HTR-8/SVneo (cell line): ENCODE measurements at regions not wholly inside any gene's neighbourhood (a gene's known extent, or its start where the extent isn't known, plus 50 kb on each side); places are given as distances from the start of the nearest gene placed in this dataset.

Experiments
- DNase-seq: peaks from one replicate; pipeline ENCODE4 v3.0.0; 2011; ENCODE audit warnings: low spot score, mixed read lengths; ENCODE audit not compliant: insufficient read length
- FAIRE-seq: peaks from 2 replicates; lab custom pipeline; 2011; peaks lifted over from hg19 to GRCh38; lab: Jason Lieb, UNC

- DNase-seq, result no peak
- no peak for FAIRE-seq
Observed at GRCh38 chr18:21162786-21163185, 51.2 kb upstream of the ROCK1 start.

- FAIRE-seq (no peak), DNase-seq (peak; percentile 44)
Observed at GRCh38 chr18:21163647-21164547, 52.3 kb upstream of the ROCK1 start.

DNA sequence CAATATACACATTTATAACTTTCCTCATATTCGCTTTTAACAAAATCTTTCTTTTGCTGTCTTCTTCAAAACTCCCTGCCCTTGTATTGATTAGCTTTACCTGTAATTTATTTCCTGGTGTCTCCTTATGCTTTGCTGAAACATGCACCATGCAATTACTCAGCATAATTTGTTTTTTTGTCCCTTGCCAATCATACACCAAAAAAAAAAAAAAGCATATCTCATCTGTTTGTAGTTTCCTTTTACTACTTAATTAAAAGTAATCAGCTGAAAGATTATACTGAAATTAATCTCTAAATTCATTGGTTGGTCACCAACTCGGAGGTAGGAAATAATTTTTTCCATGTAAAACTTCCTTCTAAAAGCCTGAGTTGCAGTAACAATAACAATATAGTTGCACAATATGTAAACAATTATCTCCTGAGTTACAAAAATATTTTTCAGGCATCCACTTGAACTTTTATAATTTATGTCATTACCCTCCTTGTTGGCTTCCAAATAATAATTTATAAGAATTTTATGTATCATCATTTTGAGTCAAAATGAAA lies 53.0 kb upstream of the ROCK1 start:
- no peak for DNase-seq
- no peak for FAIRE-seq

GRCh38 chr18:21167641-21168377 lies 56.2 kb upstream of the ROCK1 start:
- FAIRE-seq (no peak), DNase-seq (no peak)

DNA sequence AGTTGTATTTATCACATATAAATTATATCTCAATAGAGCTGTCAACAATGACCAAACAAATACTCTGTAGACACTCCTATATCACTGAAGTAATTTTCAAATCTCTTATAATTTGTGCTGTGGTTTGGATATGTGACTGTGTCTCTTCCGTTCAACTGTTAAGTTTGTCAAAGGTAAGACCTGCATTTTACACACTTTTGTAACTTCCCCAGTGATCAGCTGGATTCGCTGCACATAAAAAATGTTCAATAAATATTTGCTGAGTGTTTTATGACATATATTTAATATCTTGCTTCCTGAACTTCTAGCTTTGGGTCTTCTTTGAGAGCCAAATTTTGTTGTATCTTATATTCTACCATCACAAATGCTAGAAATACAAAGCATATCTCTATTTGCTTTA lies 57.3 kb upstream of the ROCK1 start:
- FAIRE-seq, result no peak
- no peak for DNase-seq

DNA sequence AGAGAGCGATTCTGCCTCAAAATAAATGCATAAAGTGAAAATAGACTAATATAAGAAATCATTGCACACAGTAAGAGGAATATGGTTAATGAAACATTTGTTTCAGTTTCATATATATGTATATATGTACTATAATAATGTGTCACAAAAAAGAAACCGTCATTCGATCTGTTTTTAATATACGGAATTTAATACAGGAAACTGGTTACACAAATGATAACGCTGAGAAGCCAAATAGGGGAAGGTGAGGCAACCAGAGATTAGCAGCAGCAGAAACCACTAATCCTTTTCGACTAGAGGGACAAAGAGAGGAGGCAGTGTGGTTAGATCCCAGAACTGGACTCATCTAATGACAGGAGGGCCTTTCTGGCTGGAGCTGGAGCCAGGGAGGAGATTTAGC lies 64.2 kb upstream of the GREB1L start:
- FAIRE-seq (no peak), DNase-seq (no peak)

DNA sequence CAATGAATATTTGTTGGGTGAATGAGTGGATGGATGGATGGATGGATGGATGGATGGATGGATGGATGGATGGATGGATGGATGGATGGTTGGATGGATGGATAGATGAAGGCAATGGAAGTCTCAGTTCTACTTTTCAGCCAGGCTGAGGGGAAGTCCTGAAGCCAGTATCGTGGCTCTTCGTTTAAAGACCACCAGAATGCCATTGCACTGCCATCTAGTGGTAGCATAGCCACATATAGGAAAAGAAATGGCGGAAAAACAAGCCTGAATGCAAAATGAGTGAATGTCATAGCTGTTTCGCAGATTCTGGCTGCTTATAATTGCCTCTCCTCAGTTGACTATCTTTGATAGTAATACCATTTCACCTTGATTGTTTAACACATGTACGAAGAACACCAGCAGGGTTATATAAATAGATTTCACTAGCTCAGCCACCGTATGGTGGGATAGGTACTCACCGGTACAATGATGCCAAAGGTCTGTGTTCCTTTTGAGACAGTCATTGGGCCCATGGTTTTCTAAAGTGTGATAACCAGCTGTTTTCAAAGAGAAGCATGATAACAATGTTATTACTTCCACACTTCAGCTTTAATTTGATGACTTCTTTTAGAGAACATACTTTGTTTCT lies 62.3 kb upstream of the GREB1L start:
- peak; percentile 62 for FAIRE-seq
- peak; percentile 66 for DNase-seq

GRCh38 chr18:21180588-21180987 lies 61.4 kb upstream of the GREB1L start:
- DNase-seq, result no peak
- no peak for FAIRE-seq

DNA sequence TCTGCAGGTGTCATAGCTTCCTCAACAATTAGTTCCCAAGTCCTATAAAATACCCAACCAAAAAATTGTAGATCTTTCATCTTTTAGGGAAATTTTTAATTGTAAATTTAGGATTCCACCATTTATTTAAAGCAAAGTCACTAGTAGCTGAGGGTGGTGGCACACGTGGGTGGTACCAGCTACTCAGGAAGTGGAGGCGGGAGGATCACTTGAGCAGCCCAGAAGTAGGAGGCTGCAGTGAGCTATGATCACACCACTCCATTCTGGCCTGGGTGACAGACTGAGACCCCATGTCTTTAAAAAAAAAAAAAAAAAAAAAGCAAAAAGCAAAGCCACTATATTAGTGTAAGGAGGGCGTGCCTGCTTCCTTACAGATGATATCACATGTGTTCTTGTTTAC lies 60.3 kb upstream of the GREB1L start:
- FAIRE-seq (no peak), DNase-seq (no peak)

GRCh38 chr18:21183670-21184069 lies 58.4 kb upstream of the GREB1L start:
- FAIRE-seq (no peak), DNase-seq (no peak)

GRCh38 chr18:21184396-21184996 lies 57.5 kb upstream of the GREB1L start:
- FAIRE-seq (no peak), DNase-seq (no peak)

DNA sequence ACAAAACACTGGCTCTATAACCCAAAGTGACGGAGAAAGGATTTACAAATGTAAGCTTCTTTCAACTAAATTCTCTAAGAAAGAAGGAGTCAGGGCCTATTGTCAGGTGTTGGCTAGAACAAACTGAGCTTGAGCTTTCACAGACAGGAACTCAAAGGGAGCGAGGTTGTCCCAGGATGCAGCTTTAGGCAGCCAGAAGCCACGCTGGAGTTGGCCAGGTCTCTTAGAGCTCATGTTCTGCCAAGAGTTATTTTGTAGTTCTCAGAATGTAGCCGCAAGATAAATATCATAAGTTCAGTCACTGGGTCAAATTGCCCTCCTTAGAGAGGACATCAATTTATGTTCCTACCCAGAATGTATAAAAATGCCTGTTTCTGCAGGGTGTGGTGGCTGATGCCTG lies 54.1 kb upstream of the GREB1L start:
- no peak for FAIRE-seq
- no peak for DNase-seq

- peak; percentile 59 for FAIRE-seq
- DNase-seq, result peak; percentile 70
Observed at GRCh38 chr18:21191596-21192307, 50.3 kb upstream of the GREB1L start.
